Hepatocyte (in vitro differentiated cells): ENCODE measurements at regions not wholly inside any gene's neighbourhood (a gene's known extent, or its start where the extent isn't known, plus 50 kb on each side); places are given as distances from the start of the nearest gene placed in this dataset.

Source experiments
- DNase-seq: peaks from one replicate; pipeline ENCODE4 v3.0.0-alpha.2; 2016; ENCODE audit warnings: low spot score
- H2AFZ ChIP-seq: fragments of 200-600 bp; sonication (generic); 2 replicates; pipeline ENCODE4 v1.6.0; 2016; ENCODE audit warnings: antibody characterized with exemption, mild to moderate bottlenecking
- H3K27ac ChIP-seq: fragments of 200-600 bp; sonication (generic); 2 replicates; pipeline ENCODE4 v1.5.1; 2016; ENCODE audit warnings: mild to moderate bottlenecking
- H3K27me3 ChIP-seq: fragments of 200-600 bp; sonication (generic); 2 replicates; pipeline ENCODE4 v1.6.1; 2016
- H3K36me3 ChIP-seq: fragments of 200-600 bp; sonication (generic); replicated peaks from 2 replicates; pipeline ENCODE4 v1.5.1; 2016; ENCODE audit warnings: low read depth; ENCODE audit not compliant: insufficient read depth
- H3K4me1 ChIP-seq: fragments of 200-600 bp; sonication (generic); 2 replicates; pipeline ENCODE4 v1.5.1; 2016; ENCODE audit warnings: mild to moderate bottlenecking, moderate library complexity; ENCODE audit not compliant: insufficient read depth
- H3K4me2 ChIP-seq: fragments of 200-600 bp; sonication (generic); 2 replicates; pipeline ENCODE4 v1.6.0; 2016
- H3K4me3 ChIP-seq: fragments of 200-600 bp; sonication (generic); 2 replicates; pipeline ENCODE4 v1.5.1; 2016; ENCODE audit warnings: mild to moderate bottlenecking
- H3K79me2 ChIP-seq: fragments of 200-600 bp; sonication (generic); 2 replicates; pipeline ENCODE4 v1.6.0; 2017; ENCODE audit warnings: mild to moderate bottlenecking
- H3K9me2 ChIP-seq: fragments of 200-600 bp; sonication (generic); replicated peaks from 2 replicates; pipeline ENCODE4 v1.6.0; 2017; ENCODE audit warnings: mild to moderate bottlenecking; ENCODE audit not compliant: insufficient read depth
- H3K9me3 ChIP-seq: fragments of 200-600 bp; sonication (generic); 2 replicates; pipeline ENCODE4 v1.5.1; 2016; ENCODE audit warnings: low read depth, mild to moderate bottlenecking
- H4K20me1 ChIP-seq: fragments of 200-600 bp; sonication (generic); 2 replicates; pipeline ENCODE4 v1.6.0; 2016; ENCODE audit warnings: mild to moderate bottlenecking; ENCODE audit not compliant: insufficient read depth, poor library complexity, severe bottlenecking
- EZH2phosphoT487 ChIP-seq: fragments of 200-600 bp; sonication (generic); IDR thresholded peaks from one replicate; pipeline ENCODE4 v1.6.1; 2018; ENCODE audit warnings: antibody characterized with exemption, mild to moderate bottlenecking, low read depth, moderate library complexity; ENCODE audit not compliant: unreplicated experiment, severe bottlenecking
- WGBS: methylation state at CpG from one replicate; pipeline ENCODE4 v1.1.6; 2016; ENCODE audit warnings: low lambda C conversion rate; ENCODE audit errors: missing lambda C conversion rate; 5-methylcytosine and 5-hydroxymethylcytosine counted together

DNA sequence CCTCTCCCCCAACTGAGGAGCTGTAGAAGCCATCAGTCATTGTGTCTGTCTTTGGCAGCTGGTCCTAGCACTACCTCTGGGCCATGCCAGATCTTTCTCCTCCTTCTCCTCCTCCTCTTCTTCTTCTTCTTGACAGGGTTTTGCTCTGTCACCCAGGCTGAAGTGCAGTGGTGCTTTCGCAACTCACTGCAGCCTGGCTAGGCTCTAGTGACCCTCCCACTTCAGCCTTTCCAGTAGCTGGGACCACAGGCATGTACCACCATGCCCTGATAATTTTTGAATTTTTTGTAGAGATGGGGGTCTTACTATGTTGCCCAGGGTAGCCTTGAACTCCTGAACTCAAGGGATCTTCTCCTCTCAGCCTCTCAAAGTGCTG is 50.1 kb upstream of the SHANK2 start:
- Histone ChIP-seq H3K9me3 (no peaks in the 10 kb centered on the region), H3K9me2 (no peaks in the 10 kb centered on the region), H2AFZ (no peak overlapping the region), H3K79me2 (no peaks in the 10 kb centered on the region), H3K27ac (no peak overlapping the region), H3K27me3 (no peaks in the 10 kb centered on the region), H3K4me2 (no peak overlapping the region), H3K4me1 (peaks cover 11% of the 10 kb centered on the region), H3K36me3 (no peaks in the 10 kb centered on the region), H4K20me1 (no peaks in the 10 kb centered on the region), H3K4me3 (no peak overlapping the region)
- no peak for DNase-seq
- 100% methylated on average over 1 of the region's 1 CpG for WGBS
- no peak for TF ChIP-seq EZH2phosphoT487
